ENCODE measurements at regions not wholly inside any gene's neighbourhood (a gene's known extent, or its start where the extent isn't known, plus 50 kb on each side); places are given as distances from the start of the nearest gene placed in this dataset.

DNA sequence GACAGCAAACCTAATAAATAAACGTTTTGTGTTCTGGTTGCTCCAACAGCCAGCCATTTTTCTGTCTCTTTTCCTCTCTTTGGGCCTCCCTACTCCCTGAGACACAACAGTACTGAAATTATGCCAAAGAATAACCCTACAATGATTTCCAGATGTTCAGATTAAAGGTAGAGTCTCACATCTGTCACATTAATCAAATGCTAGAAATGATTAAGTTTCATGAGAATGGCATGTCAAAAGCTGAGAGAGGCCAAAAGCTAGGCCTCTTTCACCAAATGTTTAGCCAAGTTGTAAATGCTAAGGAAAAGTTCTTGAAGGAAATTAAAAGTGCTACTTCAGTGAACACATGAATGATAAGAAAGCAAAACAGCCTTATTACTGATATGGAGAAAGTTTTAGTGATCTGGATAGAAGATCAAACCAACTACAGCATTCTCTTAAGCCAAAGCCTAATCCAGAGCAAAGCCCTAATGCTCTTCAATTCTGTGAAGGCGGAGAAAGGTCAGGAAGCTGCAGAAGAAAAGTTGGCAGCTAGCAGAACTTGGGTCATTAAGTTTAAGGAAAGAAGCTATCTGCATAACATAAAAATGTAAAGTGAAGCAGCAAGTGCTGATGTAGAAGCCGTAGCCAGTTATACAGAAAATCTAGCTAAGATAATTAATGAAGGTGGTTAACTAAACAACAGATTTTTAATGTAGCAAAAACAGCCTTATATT lies 182.1 kb upstream of the NUDT6 start:
- Histone ChIP-seq H3K27me3 (ENCODE audit: control insufficient read depth in 1 of 2, insufficient read depth in 2 of 2, low read length in 2 of 2) (no peaks in the 10 kb centered on the region), H3K4me1 (ENCODE audit: control insufficient read depth in 2 of 2, insufficient read depth in 2 of 2, low read length in 1 of 2) (no peaks in the 10 kb centered on the region), H3K4me3 (ENCODE audit: low read depth in 1 of 2, low read length in 2 of 2) (no peak overlapping the region), H3K27ac (ENCODE audit: low read depth in 2 of 2, low read length in 1 of 2) (no peak overlapping the region), H3K36me3 (ENCODE audit: control insufficient read depth in 2 of 2, insufficient read depth in 2 of 2, low read length in 1 of 2) (peaks cover 0 to 6% of the 10 kb centered on the region in 2 donors), H3K9me3 (ENCODE audit: control insufficient read depth in 2 of 2, insufficient read depth in 1 of 2, low read depth in 1 of 2, low read length in 1 of 2) (no peaks in the 10 kb centered on the region)
- WGBS, 2 donors = 63 to 68% methylated on average over 3 of the region's 3 CpGs

DNA sequence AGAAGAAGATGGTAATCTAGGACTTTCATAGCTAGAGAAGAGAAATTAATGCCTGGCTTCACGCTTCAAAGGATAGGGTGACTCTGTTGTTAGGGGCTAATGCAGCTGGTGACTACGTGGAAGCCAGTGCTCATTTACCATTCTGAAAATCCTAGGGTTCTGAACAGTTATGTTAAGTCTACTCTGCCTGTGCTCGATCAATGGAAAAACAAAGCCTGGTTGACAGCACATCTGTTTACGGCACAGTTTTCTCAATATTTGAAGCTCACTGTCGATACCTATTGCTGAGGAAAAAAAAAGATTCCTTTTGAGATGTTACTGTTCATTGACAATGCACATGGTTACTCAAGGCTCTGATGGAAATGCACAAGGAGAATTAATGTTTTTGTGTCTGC lies 182.6 kb upstream of the NUDT6 start:
- Histone ChIP-seq H3K4me3 (ENCODE audit: low read depth in 1 of 2, low read length in 2 of 2) (no peak overlapping the region), H3K27me3 (ENCODE audit: control insufficient read depth in 1 of 2, insufficient read depth in 2 of 2, low read length in 2 of 2) (no peaks in the 10 kb centered on the region), H3K27ac (ENCODE audit: low read depth in 2 of 2, low read length in 1 of 2) (no peak overlapping the region), H3K4me1 (ENCODE audit: control insufficient read depth in 2 of 2, insufficient read depth in 2 of 2, low read length in 1 of 2) (no peaks in the 10 kb centered on the region), H3K9me3 (ENCODE audit: control insufficient read depth in 2 of 2, insufficient read depth in 1 of 2, low read depth in 1 of 2, low read length in 1 of 2) (no peaks in the 10 kb centered on the region), H3K36me3 (ENCODE audit: control insufficient read depth in 2 of 2, insufficient read depth in 2 of 2, low read length in 1 of 2) (peaks cover 0 to 6% of the 10 kb centered on the region in 2 donors)
- WGBS, 2 donors = 85 to 93% methylated on average over 5 of the region's 5 CpGs

DNA sequence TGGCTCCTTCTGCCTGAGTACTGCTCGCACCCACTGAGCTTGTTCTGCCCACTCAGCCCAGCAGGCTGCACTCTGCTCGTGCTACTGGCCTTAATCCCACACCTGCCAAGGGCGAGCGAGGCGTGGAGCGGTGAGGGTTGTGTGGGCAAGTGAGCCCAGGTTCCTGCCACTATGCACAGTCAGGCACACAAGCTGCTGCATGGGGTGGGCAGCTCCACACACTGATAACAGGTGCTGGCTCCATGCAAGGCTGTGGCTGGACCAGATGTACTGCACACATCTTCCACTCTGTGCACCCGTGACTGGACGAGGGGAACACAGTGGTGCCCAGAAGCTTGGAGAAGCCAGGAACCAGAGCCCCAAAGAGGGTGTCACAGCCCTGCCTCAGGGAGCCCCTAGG lies 184.3 kb upstream of the NUDT6 start:
- Histone ChIP-seq H3K4me3 (ENCODE audit: low read depth in 1 of 2, low read length in 2 of 2) (no peak overlapping the region), H3K27me3 (ENCODE audit: control insufficient read depth in 1 of 2, insufficient read depth in 2 of 2, low read length in 2 of 2) (no peaks in the 10 kb centered on the region), H3K36me3 (ENCODE audit: control insufficient read depth in 2 of 2, insufficient read depth in 2 of 2, low read length in 1 of 2) (peaks cover 0 to 6% of the 10 kb centered on the region in 2 donors), H3K4me1 (ENCODE audit: control insufficient read depth in 2 of 2, insufficient read depth in 2 of 2, low read length in 1 of 2) (no peaks in the 10 kb centered on the region), H3K9me3 (ENCODE audit: control insufficient read depth in 2 of 2, insufficient read depth in 1 of 2, low read depth in 1 of 2, low read length in 1 of 2) (no peaks in the 10 kb centered on the region), H3K27ac (ENCODE audit: low read depth in 2 of 2, low read length in 1 of 2) (no peak overlapping the region)
- 96 to 97% methylated on average over 8 of the region's 8 CpGs for WGBS, 2 donors

DNA sequence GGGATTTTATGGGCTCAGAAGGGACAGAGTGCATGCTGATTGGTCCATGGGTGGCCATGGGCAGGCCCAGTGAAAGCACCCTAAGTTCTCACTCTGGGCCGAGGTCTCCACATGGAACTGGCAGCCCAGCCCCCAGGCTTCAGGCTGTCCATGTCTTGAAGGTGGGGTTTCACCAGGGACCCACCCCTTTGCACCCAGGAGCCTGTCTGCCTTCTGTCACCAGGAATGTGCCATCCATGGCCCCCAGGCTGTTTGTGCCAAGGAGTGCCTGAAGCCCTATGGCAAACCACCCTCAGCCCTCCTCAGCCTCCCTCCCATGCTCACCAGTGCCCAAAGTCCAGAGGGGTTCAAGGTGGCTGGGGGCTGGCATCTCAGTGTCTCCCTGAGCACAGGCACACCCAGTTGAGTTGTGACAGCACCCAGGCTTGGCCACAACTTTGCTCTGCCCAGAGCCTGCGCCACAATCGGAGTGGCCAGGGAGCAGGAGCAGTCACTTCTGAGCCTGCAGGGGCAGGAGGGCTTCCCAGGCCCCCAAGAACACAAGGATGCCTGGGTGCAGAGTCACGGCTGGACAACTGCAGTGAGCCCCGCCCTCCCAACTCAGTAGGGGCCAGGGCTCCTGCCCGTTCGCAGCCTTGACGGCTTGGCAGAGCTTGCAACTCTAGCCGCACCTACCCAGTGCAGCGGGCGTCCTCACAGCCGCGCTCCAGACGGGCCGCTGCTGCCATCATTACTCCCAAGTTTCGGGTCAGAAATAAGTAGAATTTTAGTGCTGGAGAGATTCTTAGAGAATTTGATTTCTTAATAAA lies 185.3 kb upstream of the NUDT6 start:
- WGBS, 2 donors = 94 to 98% methylated on average over 16 of the region's 16 CpGs
- no peak overlapping the region for H3K4me3 ChIP-seq (ENCODE audit: low read depth in 1 of 2, low read length in 2 of 2)
- H3K27ac ChIP-seq (ENCODE audit: low read depth in 2 of 2, low read length in 1 of 2) = no peak overlapping the region
- no peaks in the 10 kb centered on the region for H3K9me3 ChIP-seq (ENCODE audit: control insufficient read depth in 2 of 2, insufficient read depth in 1 of 2, low read depth in 1 of 2, low read length in 1 of 2)
- H3K36me3 ChIP-seq (ENCODE audit: control insufficient read depth in 2 of 2, insufficient read depth in 2 of 2, low read length in 1 of 2) = peaks cover 0 to 6% of the 10 kb centered on the region in 2 donors
- H3K4me1 ChIP-seq (ENCODE audit: control insufficient read depth in 2 of 2, insufficient read depth in 2 of 2, low read length in 1 of 2) = no peaks in the 10 kb centered on the region
- no peaks in the 10 kb centered on the region for H3K27me3 ChIP-seq (ENCODE audit: control insufficient read depth in 1 of 2, insufficient read depth in 2 of 2, low read length in 2 of 2)

DNA sequence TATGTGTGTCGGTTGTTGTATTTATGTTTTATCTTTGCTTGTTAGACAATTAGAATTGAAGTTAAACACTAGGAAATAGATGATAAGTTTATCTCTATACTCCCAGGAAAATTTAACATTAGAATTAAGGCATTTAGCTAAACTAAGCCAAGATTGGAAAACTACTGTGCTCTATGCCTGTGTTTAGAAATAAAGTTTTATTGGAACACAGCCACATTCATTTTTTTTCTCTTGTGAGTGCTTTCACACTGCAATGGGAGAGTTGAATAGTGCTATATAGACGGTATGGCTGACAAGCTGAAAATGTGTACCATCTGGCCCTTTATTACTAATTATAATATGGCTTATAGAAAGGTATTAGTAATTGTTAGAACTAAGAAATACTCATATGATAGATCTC lies 186.7 kb upstream of the NUDT6 start:
- no peaks in the 10 kb centered on the region for H3K4me1 ChIP-seq (ENCODE audit: control insufficient read depth in 2 of 2, insufficient read depth in 2 of 2, low read length in 1 of 2)
- no peak overlapping the region for H3K27ac ChIP-seq (ENCODE audit: low read depth in 2 of 2, low read length in 1 of 2)

DNA sequence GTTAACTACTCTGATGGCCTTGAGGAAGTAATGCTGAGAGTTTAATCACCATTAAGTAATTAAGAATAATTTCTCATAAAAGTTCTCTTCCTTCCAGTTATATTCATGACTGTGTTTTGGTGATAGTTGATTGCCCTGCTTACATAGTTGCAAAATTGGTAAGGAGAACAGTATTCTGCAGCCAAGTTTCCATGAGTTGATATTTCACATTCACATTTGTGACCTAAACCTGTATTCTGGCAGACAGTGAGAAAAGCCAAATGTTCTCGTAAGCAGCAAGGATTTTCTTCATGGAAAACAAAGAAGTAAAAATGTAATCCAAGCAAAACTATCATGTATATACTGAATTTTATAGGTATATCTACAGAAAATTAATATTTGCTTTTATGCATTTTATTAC lies 187.8 kb upstream of the NUDT6 start:
- Histone ChIP-seq H3K4me3 (ENCODE audit: low read depth in 1 of 2, low read length in 2 of 2) (no peak overlapping the region), H3K36me3 (ENCODE audit: control insufficient read depth in 2 of 2, insufficient read depth in 2 of 2, low read length in 1 of 2) (peaks cover 0 to 8% of the 10 kb centered on the region in 2 donors), H3K27me3 (ENCODE audit: control insufficient read depth in 1 of 2, insufficient read depth in 2 of 2, low read length in 2 of 2) (no peaks in the 10 kb centered on the region), H3K27ac (ENCODE audit: low read depth in 2 of 2, low read length in 1 of 2) (no peak overlapping the region), H3K9me3 (ENCODE audit: control insufficient read depth in 2 of 2, insufficient read depth in 1 of 2, low read depth in 1 of 2, low read length in 1 of 2) (peaks cover 0 to 2% of the 10 kb centered on the region in 2 donors), H3K4me1 (ENCODE audit: control insufficient read depth in 2 of 2, insufficient read depth in 2 of 2, low read length in 1 of 2) (no peaks in the 10 kb centered on the region)
- WGBS, 2 donors = 51 to 64% methylated on average over 1 of the region's 1 CpG

More for the DNA sequence above, 186.7 kb upstream of the NUDT6 start:
- Histone ChIP-seq H3K36me3 (ENCODE audit: control insufficient read depth in 2 of 2, insufficient read depth in 2 of 2, low read length in 1 of 2) (peaks cover 0 to 6% of the 10 kb centered on the region in 2 donors), H3K9me3 (ENCODE audit: control insufficient read depth in 2 of 2, insufficient read depth in 1 of 2, low read depth in 1 of 2, low read length in 1 of 2) (peaks cover 0 to under 1% of the 10 kb centered on the region in 2 donors), H3K4me3 (ENCODE audit: low read depth in 1 of 2, low read length in 2 of 2) (no peak overlapping the region), H3K27me3 (ENCODE audit: control insufficient read depth in 1 of 2, insufficient read depth in 2 of 2, low read length in 2 of 2) (no peaks in the 10 kb centered on the region)
- WGBS, 2 donors = 81 to 87% methylated on average over 2 of the region's 2 CpGs

DNA sequence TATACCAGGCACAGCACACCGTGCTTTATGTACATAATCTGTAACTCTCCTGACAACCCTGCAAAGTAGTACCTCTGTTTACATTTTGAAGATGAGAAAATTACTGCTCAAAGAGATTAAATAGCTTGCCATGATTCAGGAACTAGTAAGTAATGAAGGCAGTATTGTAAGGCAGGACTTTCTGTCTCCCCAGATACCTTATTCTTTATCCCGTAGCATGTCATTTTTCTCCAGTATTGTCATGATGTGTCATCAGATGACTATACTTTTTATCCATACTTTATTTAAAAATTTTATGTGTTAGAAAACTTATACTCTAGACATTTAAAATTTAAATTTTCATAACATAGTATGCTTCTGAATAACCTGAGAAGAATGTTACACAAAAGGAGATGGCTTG lies 188.3 kb upstream of the NUDT6 start:
- no peaks in the 10 kb centered on the region for H3K27me3 ChIP-seq (ENCODE audit: control insufficient read depth in 1 of 2, insufficient read depth in 2 of 2, low read length in 2 of 2)
- H3K4me1 ChIP-seq (ENCODE audit: control insufficient read depth in 2 of 2, insufficient read depth in 2 of 2, low read length in 1 of 2) = no peaks in the 10 kb centered on the region
- H3K9me3 ChIP-seq (ENCODE audit: control insufficient read depth in 2 of 2, insufficient read depth in 1 of 2, low read depth in 1 of 2, low read length in 1 of 2) = peaks cover 0 to 2% of the 10 kb centered on the region in 2 donors
- H3K36me3 ChIP-seq (ENCODE audit: control insufficient read depth in 2 of 2, insufficient read depth in 2 of 2, low read length in 1 of 2) = peaks cover 0 to 8% of the 10 kb centered on the region in 2 donors
- no peak overlapping the region for H3K27ac ChIP-seq (ENCODE audit: low read depth in 2 of 2, low read length in 1 of 2)
- H3K4me3 ChIP-seq (ENCODE audit: low read depth in 1 of 2, low read length in 2 of 2) = no peak overlapping the region
- 79 to 85% methylated on average over 2 of the region's 2 CpGs for WGBS, 2 donors

DNA sequence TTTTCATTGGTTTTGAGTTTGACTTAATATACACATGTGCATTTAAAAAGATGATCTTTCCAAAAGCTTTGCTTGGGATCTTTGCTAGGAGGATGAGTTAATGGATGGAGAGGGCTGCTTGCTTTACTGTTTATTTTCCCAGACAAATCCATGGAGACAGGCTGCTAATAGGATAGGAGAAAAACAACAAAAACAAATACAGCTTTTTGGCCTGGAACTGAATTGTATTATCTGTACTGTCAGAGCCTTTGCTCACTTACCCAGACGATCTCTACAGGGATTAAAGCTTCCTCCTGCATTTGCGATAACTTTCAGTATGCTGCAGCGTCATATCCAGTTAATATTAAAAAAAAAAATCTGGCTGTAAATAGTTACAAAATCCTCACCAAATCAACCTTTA lies 190.8 kb upstream of the NUDT6 start:
- Histone ChIP-seq H3K4me3 (ENCODE audit: low read depth in 1 of 2, low read length in 2 of 2) (no peak overlapping the region), H3K27me3 (ENCODE audit: control insufficient read depth in 1 of 2, insufficient read depth in 2 of 2, low read length in 2 of 2) (no peaks in the 10 kb centered on the region), H3K9me3 (ENCODE audit: control insufficient read depth in 2 of 2, insufficient read depth in 1 of 2, low read depth in 1 of 2, low read length in 1 of 2) (peaks cover 0 to 2% of the 10 kb centered on the region in 2 donors), H3K4me1 (ENCODE audit: control insufficient read depth in 2 of 2, insufficient read depth in 2 of 2, low read length in 1 of 2) (no peaks in the 10 kb centered on the region), H3K36me3 (ENCODE audit: control insufficient read depth in 2 of 2, insufficient read depth in 2 of 2, low read length in 1 of 2) (peaks cover 0 to 2% of the 10 kb centered on the region in 2 donors), H3K27ac (ENCODE audit: low read depth in 2 of 2, low read length in 1 of 2) (no peak overlapping the region)
- WGBS, 2 donors = 74 to 77% methylated on average over 3 of the region's 3 CpGs

DNA sequence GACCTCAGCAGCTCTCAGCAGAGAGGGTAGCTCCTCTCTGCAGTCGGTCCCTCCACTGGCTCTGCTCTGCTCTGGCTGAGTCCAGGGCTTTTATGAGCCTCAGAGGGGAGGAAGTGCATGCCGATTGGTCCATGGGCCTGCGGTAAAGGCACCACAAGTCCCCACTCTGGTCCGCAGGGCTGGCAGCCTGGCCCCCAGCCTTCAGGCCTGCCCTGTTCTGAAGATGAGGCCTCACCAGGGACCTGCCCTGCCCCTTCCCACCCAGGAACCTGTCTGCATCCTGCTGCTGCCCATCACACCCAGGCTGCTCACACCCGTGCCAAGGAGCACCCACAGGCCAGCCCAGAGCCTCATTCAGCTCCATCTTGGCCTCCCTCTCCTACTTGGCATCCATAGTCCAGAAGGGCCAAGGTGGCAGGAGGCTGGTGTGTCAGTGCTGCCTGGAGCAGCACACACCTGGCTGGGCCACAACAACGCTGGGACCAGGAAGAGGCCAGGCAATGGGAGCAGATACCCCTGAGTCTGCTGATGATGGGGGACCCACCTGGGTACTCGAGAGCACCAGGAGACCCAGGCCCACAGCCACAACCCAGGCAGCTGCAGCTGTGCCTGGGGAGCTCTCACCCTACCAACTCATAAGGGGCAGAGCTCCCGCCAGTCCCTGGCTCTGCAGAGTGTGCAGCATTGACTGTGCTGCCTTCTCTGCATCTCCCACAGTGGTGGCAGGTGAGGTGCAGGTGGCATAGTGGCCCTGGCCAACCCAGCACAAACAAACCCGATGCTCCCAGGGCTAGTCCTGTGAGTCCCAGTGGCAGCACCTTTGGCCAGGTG lies 191.9 kb upstream of the NUDT6 start:
- no peaks in the 10 kb centered on the region for H3K27me3 ChIP-seq (ENCODE audit: control insufficient read depth in 1 of 2, insufficient read depth in 2 of 2, low read length in 2 of 2)
- H3K9me3 ChIP-seq (ENCODE audit: control insufficient read depth in 2 of 2, insufficient read depth in 1 of 2, low read depth in 1 of 2, low read length in 1 of 2) = peaks cover 0 to 2% of the 10 kb centered on the region in 2 donors
- WGBS, 2 donors = 96 to 99% methylated on average over 9 of the region's 9 CpGs
- no peaks in the 10 kb centered on the region for H3K4me1 ChIP-seq (ENCODE audit: control insufficient read depth in 2 of 2, insufficient read depth in 2 of 2, low read length in 1 of 2)
- no peak overlapping the region for H3K4me3 ChIP-seq (ENCODE audit: low read depth in 1 of 2, low read length in 2 of 2)
- H3K36me3 ChIP-seq (ENCODE audit: control insufficient read depth in 2 of 2, insufficient read depth in 2 of 2, low read length in 1 of 2) = peaks cover 0 to 2% of the 10 kb centered on the region in 2 donors
- no peak overlapping the region for H3K27ac ChIP-seq (ENCODE audit: low read depth in 2 of 2, low read length in 1 of 2)
